Astrocyte (in vitro differentiated cells and primary cell): ENCODE measurements at regions not wholly inside any gene's neighbourhood (a gene's known extent, or its start where the extent isn't known, plus 50 kb on each side); places are given as distances from the start of the nearest gene placed in this dataset.

Source experiments
- DNase-seq: peaks from one replicate; pipeline ENCODE4 v3.0.0-alpha.2; 2010; ENCODE audit warnings: low read depth
- FAIRE-seq: peaks from 2 replicates; lab custom pipeline; 2011; peaks lifted over from hg19 to GRCh38; lab: Jason Lieb, UNC
- H2AFZ ChIP-seq: 2 replicates; pipeline ENCODE4 v1.6.0; 2012; ENCODE audit warnings: low read depth, low read length, inconsistent platforms
- H3K27ac ChIP-seq: 2 replicates; pipeline ENCODE4 v1.5.1; 2011; ENCODE audit warnings: low read depth, low read length, inconsistent platforms
- H3K27me3 ChIP-seq: 2 replicates; pipeline ENCODE4 v1.6.0; 2011; ENCODE audit warnings: low read length, inconsistent platforms; ENCODE audit not compliant: insufficient read depth
- H3K36me3 ChIP-seq: 2 replicates; pipeline ENCODE4 v1.5.1; 2011; ENCODE audit warnings: low read length, inconsistent platforms; ENCODE audit not compliant: insufficient read depth
- H3K4me1 ChIP-seq: 2 replicates; pipeline ENCODE4 v1.5.1; 2011; ENCODE audit warnings: low read length, inconsistent platforms; ENCODE audit not compliant: insufficient read depth
- H3K4me2 ChIP-seq: 2 replicates; pipeline ENCODE4 v1.6.0; 2012; ENCODE audit warnings: low read length, inconsistent platforms
- H3K4me3 ChIP-seq: 2 replicates; pipeline ENCODE4 v1.5.1; 2011; ENCODE audit warnings: low read depth, mild to moderate bottlenecking, low read length, inconsistent platforms; ENCODE audit not compliant: insufficient read depth
- H3K79me2 ChIP-seq: 2 replicates; pipeline ENCODE4 v1.6.0; 2012; ENCODE audit warnings: mild to moderate bottlenecking, low read length, inconsistent platforms; ENCODE audit not compliant: insufficient read depth
- H3K9ac ChIP-seq: 2 replicates; pipeline ENCODE4 v1.6.0; 2012; ENCODE audit warnings: mild to moderate bottlenecking, low read length, inconsistent platforms
- H3K9me3 ChIP-seq: 2 replicates; pipeline ENCODE4 v1.5.1; 2012; ENCODE audit warnings: low read depth, mild to moderate bottlenecking, low read length, inconsistent platforms; ENCODE audit not compliant: insufficient read depth
- H4K20me1 ChIP-seq: 2 replicates; pipeline ENCODE4 v1.6.0; 2012; ENCODE audit warnings: low read length, inconsistent platforms; ENCODE audit not compliant: insufficient read depth
- H3K27ac Mint-ChIP-seq: one replicate; pipeline ENCODE4 v1.8.0; 2021; ENCODE audit warnings: mild to moderate bottlenecking, mixed read lengths; ENCODE audit not compliant: unreplicated experiment
- H3K27me3 Mint-ChIP-seq: one replicate; pipeline ENCODE4 v1.8.0; 2021; ENCODE audit warnings: low read depth, mixed read lengths; ENCODE audit not compliant: unreplicated experiment
- H3K36me3 Mint-ChIP-seq: one replicate; pipeline ENCODE4 v1.8.0; 2021; ENCODE audit warnings: low read depth, mixed read lengths; ENCODE audit not compliant: unreplicated experiment
- H3K4me1 Mint-ChIP-seq: one replicate; pipeline ENCODE4 v1.8.0; 2021; ENCODE audit warnings: low read depth, mixed read lengths; ENCODE audit not compliant: unreplicated experiment
- H3K4me3 Mint-ChIP-seq: one replicate; pipeline ENCODE4 v1.8.0; 2021; ENCODE audit warnings: mild to moderate bottlenecking, moderate library complexity, mixed read lengths; ENCODE audit not compliant: unreplicated experiment
- H3K9me3 Mint-ChIP-seq: one replicate; pipeline ENCODE4 v1.8.0; 2021; ENCODE audit warnings: mild to moderate bottlenecking, mixed read lengths; ENCODE audit not compliant: unreplicated experiment
- EZH2 ChIP-seq: IDR thresholded peaks from 2 replicates; pipeline ENCODE4 v1.6.1; 2012; ENCODE audit warnings: mild to moderate bottlenecking, low read length, inconsistent platforms; ENCODE audit not compliant: insufficient read depth
- TF ChIP-seq, protein P1 (sequence below): IDR thresholded peaks from 2 replicates; pipeline ENCODE4 v1.5.1; 2011; ENCODE audit warnings: low read depth, mild to moderate bottlenecking, inconsistent platforms, low read length, moderate library complexity; ENCODE audit not compliant: insufficient read depth

DNA sequence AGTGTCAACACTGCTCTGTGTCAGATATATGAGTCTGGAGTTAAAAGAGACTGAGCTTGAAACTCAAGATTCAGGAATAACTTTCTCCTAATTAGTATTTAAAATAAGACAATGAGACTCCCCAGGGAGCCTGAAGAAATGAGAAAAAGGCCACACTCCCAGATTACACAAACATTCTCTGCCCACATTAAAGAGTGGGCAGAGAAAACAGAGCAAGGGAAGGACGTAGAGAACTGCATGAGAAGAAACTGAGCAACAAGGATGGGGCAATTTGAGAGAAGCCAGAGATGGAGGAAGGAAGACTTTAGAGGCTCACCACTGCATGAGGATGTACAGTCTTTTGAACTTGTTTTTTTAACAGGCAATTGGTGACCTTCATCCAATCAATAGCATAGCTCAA lies 438.2 kb downstream of the TDRD15 start:
- H2AFZ ChIP-seq: no peak overlapping the region
- no peaks in the 10 kb centered on the region for H3K36me3 Mint-ChIP-seq
- H3K4me3 ChIP-seq: no peak overlapping the region
- no peaks in the 10 kb centered on the region for H3K9me3 ChIP-seq
- H3K36me3 ChIP-seq: no peaks in the 10 kb centered on the region
- H3K27ac ChIP-seq: no peak overlapping the region
- H3K79me2 ChIP-seq: no peaks in the 10 kb centered on the region
- DNase-seq: no peak
- H3K4me3 Mint-ChIP-seq: no peak overlapping the region
- no peak overlapping the region for H3K9ac ChIP-seq
- H3K4me1 ChIP-seq: no peaks in the 10 kb centered on the region
- H3K27me3 Mint-ChIP-seq: no peaks in the 10 kb centered on the region
- no peaks in the 10 kb centered on the region for H3K9me3 Mint-ChIP-seq
- H3K4me1 Mint-ChIP-seq: no peaks in the 10 kb centered on the region
- TF ChIP-seq, protein P1, sequence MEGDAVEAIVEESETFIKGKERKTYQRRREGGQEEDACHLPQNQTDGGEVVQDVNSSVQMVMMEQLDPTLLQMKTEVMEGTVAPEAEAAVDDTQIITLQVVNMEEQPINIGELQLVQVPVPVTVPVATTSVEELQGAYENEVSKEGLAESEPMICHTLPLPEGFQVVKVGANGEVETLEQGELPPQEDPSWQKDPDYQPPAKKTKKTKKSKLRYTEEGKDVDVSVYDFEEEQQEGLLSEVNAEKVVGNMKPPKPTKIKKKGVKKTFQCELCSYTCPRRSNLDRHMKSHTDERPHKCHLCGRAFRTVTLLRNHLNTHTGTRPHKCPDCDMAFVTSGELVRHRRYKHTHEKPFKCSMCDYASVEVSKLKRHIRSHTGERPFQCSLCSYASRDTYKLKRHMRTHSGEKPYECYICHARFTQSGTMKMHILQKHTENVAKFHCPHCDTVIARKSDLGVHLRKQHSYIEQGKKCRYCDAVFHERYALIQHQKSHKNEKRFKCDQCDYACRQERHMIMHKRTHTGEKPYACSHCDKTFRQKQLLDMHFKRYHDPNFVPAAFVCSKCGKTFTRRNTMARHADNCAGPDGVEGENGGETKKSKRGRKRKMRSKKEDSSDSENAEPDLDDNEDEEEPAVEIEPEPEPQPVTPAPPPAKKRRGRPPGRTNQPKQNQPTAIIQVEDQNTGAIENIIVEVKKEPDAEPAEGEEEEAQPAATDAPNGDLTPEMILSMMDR: no peak
- no peak for TF ChIP-seq EZH2
- H3K4me2 ChIP-seq: no peak overlapping the region
- H3K27ac Mint-ChIP-seq: no peak overlapping the region
- FAIRE-seq: no peak
- no peaks in the 10 kb centered on the region for H3K27me3 ChIP-seq
- H4K20me1 ChIP-seq: no peaks in the 10 kb centered on the region

DNA sequence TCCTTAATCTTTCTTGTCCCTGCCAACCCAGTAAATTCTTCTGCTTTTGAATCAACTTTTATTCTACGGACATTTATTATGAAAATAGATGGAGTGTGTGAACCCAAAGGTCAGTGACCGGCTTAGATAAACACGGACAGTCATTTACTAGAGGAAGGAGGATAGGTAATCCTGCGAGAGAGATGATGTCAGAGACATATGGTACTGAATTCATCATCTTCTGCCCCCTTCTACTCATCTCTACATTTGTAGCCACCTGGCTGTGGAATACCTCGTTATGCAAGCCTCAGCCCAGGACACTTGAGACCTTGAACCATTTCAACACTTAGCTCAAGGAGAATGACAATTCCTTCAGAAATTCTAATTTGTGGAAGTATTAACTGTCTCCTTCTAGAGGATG lies 443.6 kb downstream of the TDRD15 start:
- H3K4me2 ChIP-seq: no peak overlapping the region
- H3K4me1 Mint-ChIP-seq: no peaks in the 10 kb centered on the region
- no peak overlapping the region for H3K4me3 ChIP-seq
- no peaks in the 10 kb centered on the region for H3K4me1 ChIP-seq
- FAIRE-seq: no peak
- no peaks in the 10 kb centered on the region for H3K27me3 ChIP-seq
- H3K36me3 Mint-ChIP-seq: no peaks in the 10 kb centered on the region
- no peaks in the 10 kb centered on the region for H3K9me3 Mint-ChIP-seq
- no peak overlapping the region for H2AFZ ChIP-seq
- no peaks in the 10 kb centered on the region for H3K27me3 Mint-ChIP-seq
- no peak for DNase-seq
- peaks cover 4% of the 10 kb centered on the region for H3K9me3 ChIP-seq
- H4K20me1 ChIP-seq: no peaks in the 10 kb centered on the region
- no peak overlapping the region for H3K27ac ChIP-seq
- no peaks in the 10 kb centered on the region for H3K36me3 ChIP-seq
- no peak overlapping the region for H3K27ac Mint-ChIP-seq
- no peak overlapping the region for H3K4me3 Mint-ChIP-seq
- TF ChIP-seq, protein P1: no peak
- TF ChIP-seq EZH2: no peak
- H3K9ac ChIP-seq: no peak overlapping the region
- H3K79me2 ChIP-seq: no peaks in the 10 kb centered on the region

DNA sequence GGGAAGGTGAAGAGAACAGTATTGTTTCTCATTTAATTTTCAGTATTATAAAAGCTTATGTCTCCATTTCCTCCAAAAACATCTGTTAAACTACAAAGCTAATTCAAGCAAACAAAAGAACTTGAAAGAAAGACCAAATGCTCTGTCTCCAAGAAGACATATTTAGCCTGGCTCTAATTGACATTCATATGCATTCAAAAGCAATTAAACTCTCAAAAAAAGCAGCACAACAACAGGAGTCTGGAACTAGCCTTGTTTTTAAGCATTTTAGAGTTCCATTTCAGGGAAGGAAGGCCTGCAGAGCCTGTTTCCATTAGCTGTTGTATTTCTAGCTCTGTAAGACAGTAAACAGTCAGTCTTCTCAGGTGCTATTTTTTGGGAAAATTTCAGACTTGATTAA lies 447.9 kb downstream of the TDRD15 start:
- H4K20me1 ChIP-seq: no peaks in the 10 kb centered on the region
- H3K27me3 ChIP-seq: no peaks in the 10 kb centered on the region
- TF ChIP-seq, protein P1: no peak
- TF ChIP-seq EZH2: no peak
- H3K4me2 ChIP-seq: no peak overlapping the region
- Mint-ChIP-seq H3K36me3 (no peaks in the 10 kb centered on the region), H3K9me3 (no peaks in the 10 kb centered on the region), H3K27ac (no peak overlapping the region), H3K27me3 (no peaks in the 10 kb centered on the region), H3K4me3 (no peak overlapping the region), H3K4me1 (no peaks in the 10 kb centered on the region)
- no peaks in the 10 kb centered on the region for H3K36me3 ChIP-seq
- no peak overlapping the region for H2AFZ ChIP-seq
- no peak overlapping the region for H3K4me3 ChIP-seq
- H3K79me2 ChIP-seq: no peaks in the 10 kb centered on the region
- DNase-seq (no peak), FAIRE-seq (no peak)
- H3K9ac ChIP-seq: no peak overlapping the region
- peaks cover 4% of the 10 kb centered on the region for H3K9me3 ChIP-seq
- H3K4me1 ChIP-seq: no peaks in the 10 kb centered on the region
- no peak overlapping the region for H3K27ac ChIP-seq
